HEK293 (cell line): ENCODE measurements at regions not wholly inside any gene's neighbourhood (a gene's known extent, or its start where the extent isn't known, plus 50 kb on each side); places are given as distances from the start of the nearest gene placed in this dataset.

ENCODE experiments used
- REPIN1 ChIP-seq: fragments of 450-650 bp; formaldehyde crosslinking; IDR thresholded peaks from 2 replicates; pipeline ENCODE4 v1.5.1; 2017; ENCODE audit warnings: missing biosample characterization, missing genetic modification characterization, low read depth
- ZBTB1 ChIP-seq: fragments of 450-650 bp; formaldehyde crosslinking; IDR thresholded peaks from 2 replicates; pipeline ENCODE4 v1.5.1; 2016; ENCODE audit warnings: missing biosample characterization, missing genetic modification characterization
- ZNF24 ChIP-seq: fragments of 450-650 bp; formaldehyde crosslinking; IDR thresholded peaks from 2 replicates; pipeline ENCODE4 v1.5.1; 2016; ENCODE audit warnings: missing biosample characterization, missing genetic modification characterization
- ZNF311 ChIP-seq: fragments of 450-650 bp; formaldehyde crosslinking; IDR thresholded peaks from 2 replicates; pipeline ENCODE4 v1.5.1; 2017; ENCODE audit warnings: missing biosample characterization, missing genetic modification characterization, borderline replicate concordance
- ZNF350 ChIP-seq: fragments of 450-650 bp; formaldehyde crosslinking; IDR thresholded peaks from 2 replicates; pipeline ENCODE4 v1.5.0; 2017; ENCODE audit warnings: missing biosample characterization, mild to moderate bottlenecking, missing genetic modification characterization
- ZNF394 ChIP-seq: fragments of 450-650 bp; formaldehyde crosslinking; IDR thresholded peaks from 2 replicates; pipeline ENCODE4 v1.5.1; 2016; ENCODE audit warnings: missing biosample characterization, missing genetic modification characterization, mild to moderate bottlenecking, moderate library complexity, borderline replicate concordance
- ZNF560 ChIP-seq: fragments of 450-650 bp; formaldehyde crosslinking; IDR thresholded peaks from 2 replicates; pipeline ENCODE4 v1.5.1; 2017; ENCODE audit warnings: missing biosample characterization, missing genetic modification characterization, borderline replicate concordance
- ZNF664 ChIP-seq: fragments of 450-650 bp; formaldehyde crosslinking; IDR thresholded peaks from 2 replicates; pipeline ENCODE4 v1.5.1; 2016; ENCODE audit warnings: missing biosample characterization, missing genetic modification characterization
- TF ChIP-seq, protein P1 (sequence below): fragments of 450-650 bp; formaldehyde crosslinking; IDR thresholded peaks from 2 replicates; pipeline ENCODE4 v1.5.1; 2016; ENCODE audit warnings: missing biosample characterization, missing genetic modification characterization
- TF ChIP-seq, protein P2 (sequence below): fragments of 450-650 bp; formaldehyde crosslinking; IDR thresholded peaks from 2 replicates; pipeline ENCODE4 v1.5.1; 2016; ENCODE audit warnings: missing biosample characterization, missing genetic modification characterization
- TF ChIP-seq, protein P3 (sequence below): fragments of 450-650 bp; IDR thresholded peaks from 2 replicates; pipeline ENCODE4 v1.5.1; 2018; ENCODE audit warnings: missing biosample characterization, missing genetic modification characterization
- TF ChIP-seq, protein P4 (sequence below): fragments of 450-650 bp; formaldehyde crosslinking; IDR thresholded peaks from 2 replicates; pipeline ENCODE4 v1.5.1; 2016; ENCODE audit warnings: missing biosample characterization, missing genetic modification characterization

DNA sequence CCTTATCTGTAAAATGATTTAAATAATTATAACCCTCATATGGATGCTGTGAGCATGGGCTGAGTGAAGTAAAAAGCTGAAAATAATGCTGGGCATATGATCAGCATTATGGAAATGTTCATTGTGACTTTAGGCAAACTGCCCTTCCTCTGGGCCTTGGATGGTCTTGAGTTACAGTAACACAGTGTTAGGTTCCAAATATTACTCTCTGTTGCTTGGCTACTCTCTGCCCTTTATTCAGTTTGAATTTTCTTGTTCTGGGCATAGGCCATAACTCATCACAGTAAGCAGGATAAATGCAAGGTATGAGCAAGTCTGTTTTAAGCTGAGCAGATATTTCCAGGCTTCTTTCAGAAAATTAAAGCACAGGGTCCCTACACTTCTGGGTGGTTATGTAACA is 868.0 kb downstream of the KCNMA1 start:
- TF ChIP-seq, protein P1, sequence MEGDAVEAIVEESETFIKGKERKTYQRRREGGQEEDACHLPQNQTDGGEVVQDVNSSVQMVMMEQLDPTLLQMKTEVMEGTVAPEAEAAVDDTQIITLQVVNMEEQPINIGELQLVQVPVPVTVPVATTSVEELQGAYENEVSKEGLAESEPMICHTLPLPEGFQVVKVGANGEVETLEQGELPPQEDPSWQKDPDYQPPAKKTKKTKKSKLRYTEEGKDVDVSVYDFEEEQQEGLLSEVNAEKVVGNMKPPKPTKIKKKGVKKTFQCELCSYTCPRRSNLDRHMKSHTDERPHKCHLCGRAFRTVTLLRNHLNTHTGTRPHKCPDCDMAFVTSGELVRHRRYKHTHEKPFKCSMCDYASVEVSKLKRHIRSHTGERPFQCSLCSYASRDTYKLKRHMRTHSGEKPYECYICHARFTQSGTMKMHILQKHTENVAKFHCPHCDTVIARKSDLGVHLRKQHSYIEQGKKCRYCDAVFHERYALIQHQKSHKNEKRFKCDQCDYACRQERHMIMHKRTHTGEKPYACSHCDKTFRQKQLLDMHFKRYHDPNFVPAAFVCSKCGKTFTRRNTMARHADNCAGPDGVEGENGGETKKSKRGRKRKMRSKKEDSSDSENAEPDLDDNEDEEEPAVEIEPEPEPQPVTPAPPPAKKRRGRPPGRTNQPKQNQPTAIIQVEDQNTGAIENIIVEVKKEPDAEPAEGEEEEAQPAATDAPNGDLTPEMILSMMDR (tag by site-specific recombination) = no peak
- TF ChIP-seq ZNF311 (tag by site-specific recombination) (no peak), ZNF394 (tag by site-specific recombination) (no peak), ZBTB1 (tag by site-specific recombination) (no peak), ZNF664 (tag by site-specific recombination) (no peak), ZNF24 (no peak), ZNF350 (tag by site-specific recombination) (no peak), REPIN1 (no peak), ZNF560 (tag by site-specific recombination) (no peak)
- TF ChIP-seq, protein P2, sequence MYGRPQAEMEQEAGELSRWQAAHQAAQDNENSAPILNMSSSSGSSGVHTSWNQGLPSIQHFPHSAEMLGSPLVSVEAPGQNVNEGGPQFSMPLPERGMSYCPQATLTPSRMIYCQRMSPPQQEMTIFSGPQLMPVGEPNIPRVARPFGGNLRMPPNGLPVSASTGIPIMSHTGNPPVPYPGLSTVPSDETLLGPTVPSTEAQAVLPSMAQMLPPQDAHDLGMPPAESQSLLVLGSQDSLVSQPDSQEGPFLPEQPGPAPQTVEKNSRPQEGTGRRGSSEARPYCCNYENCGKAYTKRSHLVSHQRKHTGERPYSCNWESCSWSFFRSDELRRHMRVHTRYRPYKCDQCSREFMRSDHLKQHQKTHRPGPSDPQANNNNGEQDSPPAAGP = no peak
- TF ChIP-seq, protein P3, sequence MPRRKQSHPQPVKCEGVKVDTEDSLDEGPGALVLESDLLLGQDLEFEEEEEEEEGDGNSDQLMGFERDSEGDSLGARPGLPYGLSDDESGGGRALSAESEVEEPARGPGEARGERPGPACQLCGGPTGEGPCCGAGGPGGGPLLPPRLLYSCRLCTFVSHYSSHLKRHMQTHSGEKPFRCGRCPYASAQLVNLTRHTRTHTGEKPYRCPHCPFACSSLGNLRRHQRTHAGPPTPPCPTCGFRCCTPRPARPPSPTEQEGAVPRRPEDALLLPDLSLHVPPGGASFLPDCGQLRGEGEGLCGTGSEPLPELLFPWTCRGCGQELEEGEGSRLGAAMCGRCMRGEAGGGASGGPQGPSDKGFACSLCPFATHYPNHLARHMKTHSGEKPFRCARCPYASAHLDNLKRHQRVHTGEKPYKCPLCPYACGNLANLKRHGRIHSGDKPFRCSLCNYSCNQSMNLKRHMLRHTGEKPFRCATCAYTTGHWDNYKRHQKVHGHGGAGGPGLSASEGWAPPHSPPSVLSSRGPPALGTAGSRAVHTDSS = no peak
- TF ChIP-seq, protein P4, sequence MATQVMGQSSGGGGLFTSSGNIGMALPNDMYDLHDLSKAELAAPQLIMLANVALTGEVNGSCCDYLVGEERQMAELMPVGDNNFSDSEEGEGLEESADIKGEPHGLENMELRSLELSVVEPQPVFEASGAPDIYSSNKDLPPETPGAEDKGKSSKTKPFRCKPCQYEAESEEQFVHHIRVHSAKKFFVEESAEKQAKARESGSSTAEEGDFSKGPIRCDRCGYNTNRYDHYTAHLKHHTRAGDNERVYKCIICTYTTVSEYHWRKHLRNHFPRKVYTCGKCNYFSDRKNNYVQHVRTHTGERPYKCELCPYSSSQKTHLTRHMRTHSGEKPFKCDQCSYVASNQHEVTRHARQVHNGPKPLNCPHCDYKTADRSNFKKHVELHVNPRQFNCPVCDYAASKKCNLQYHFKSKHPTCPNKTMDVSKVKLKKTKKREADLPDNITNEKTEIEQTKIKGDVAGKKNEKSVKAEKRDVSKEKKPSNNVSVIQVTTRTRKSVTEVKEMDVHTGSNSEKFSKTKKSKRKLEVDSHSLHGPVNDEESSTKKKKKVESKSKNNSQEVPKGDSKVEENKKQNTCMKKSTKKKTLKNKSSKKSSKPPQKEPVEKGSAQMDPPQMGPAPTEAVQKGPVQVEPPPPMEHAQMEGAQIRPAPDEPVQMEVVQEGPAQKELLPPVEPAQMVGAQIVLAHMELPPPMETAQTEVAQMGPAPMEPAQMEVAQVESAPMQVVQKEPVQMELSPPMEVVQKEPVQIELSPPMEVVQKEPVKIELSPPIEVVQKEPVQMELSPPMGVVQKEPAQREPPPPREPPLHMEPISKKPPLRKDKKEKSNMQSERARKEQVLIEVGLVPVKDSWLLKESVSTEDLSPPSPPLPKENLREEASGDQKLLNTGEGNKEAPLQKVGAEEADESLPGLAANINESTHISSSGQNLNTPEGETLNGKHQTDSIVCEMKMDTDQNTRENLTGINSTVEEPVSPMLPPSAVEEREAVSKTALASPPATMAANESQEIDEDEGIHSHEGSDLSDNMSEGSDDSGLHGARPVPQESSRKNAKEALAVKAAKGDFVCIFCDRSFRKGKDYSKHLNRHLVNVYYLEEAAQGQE (tag by site-specific recombination) = no peak
